ENCODE measurements at regions not wholly inside any gene's neighbourhood (a gene's known extent, or its start where the extent isn't known, plus 50 kb on each side); places are given as distances from the start of the nearest gene placed in this dataset.

DNA sequence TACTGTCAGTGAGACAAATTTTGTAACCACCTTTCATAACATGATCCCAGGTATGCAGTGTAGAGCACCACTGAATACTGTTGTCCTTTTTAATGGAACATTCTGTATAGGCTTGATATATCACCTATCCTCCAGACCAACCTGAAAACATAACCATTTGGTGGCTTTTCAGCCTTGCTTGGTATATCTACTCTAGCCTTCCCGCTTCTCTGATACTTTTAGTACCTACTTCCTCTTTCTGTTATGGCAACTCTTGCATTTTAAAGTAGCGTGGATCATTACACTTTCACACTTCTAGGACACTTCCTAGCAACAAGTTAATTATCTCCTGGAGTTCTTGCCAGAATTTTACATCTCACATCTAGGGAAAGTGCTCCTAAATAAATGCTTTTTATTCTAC lies 226.6 kb upstream of the ROBO1 start:
- TF ChIP-seq, protein P1, sequence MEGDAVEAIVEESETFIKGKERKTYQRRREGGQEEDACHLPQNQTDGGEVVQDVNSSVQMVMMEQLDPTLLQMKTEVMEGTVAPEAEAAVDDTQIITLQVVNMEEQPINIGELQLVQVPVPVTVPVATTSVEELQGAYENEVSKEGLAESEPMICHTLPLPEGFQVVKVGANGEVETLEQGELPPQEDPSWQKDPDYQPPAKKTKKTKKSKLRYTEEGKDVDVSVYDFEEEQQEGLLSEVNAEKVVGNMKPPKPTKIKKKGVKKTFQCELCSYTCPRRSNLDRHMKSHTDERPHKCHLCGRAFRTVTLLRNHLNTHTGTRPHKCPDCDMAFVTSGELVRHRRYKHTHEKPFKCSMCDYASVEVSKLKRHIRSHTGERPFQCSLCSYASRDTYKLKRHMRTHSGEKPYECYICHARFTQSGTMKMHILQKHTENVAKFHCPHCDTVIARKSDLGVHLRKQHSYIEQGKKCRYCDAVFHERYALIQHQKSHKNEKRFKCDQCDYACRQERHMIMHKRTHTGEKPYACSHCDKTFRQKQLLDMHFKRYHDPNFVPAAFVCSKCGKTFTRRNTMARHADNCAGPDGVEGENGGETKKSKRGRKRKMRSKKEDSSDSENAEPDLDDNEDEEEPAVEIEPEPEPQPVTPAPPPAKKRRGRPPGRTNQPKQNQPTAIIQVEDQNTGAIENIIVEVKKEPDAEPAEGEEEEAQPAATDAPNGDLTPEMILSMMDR (IDR thresholded peaks at IDR 0.05; ENCODE audit: unreplicated experiment), result no peak
- H3K4me3 Mint-ChIP-seq (ENCODE audit: unreplicated experiment), result no peak overlapping the region
- no peaks in the 10 kb centered on the region for H3K36me3 Mint-ChIP-seq (ENCODE audit: low read depth, unreplicated experiment)
- H3K9me3 Mint-ChIP-seq (ENCODE audit: unreplicated experiment), result no peaks in the 10 kb centered on the region
- no peaks in the 10 kb centered on the region for H3K4me1 Mint-ChIP-seq (ENCODE audit: unreplicated experiment)
- no peak for DNase-seq (ENCODE audit: low spot score)
- no peak overlapping the region for H3K27ac Mint-ChIP-seq (ENCODE audit: unreplicated experiment)
- H3K27me3 Mint-ChIP-seq (ENCODE audit: unreplicated experiment), result peaks cover 1% of the 10 kb centered on the region

GRCh38 chr3:79986338-79986737 lies 218.5 kb upstream of the ROBO1 start:
- H3K9me3 Mint-ChIP-seq (ENCODE audit: unreplicated experiment), result no peaks in the 10 kb centered on the region
- no peak for DNase-seq (ENCODE audit: low spot score)
- TF ChIP-seq, protein P1 (IDR thresholded peaks at IDR 0.05; ENCODE audit: unreplicated experiment), result no peak
- H3K27me3 Mint-ChIP-seq (ENCODE audit: unreplicated experiment), result peaks cover 1% of the 10 kb centered on the region
- no peak overlapping the region for H3K27ac Mint-ChIP-seq (ENCODE audit: unreplicated experiment)
- no peaks in the 10 kb centered on the region for H3K36me3 Mint-ChIP-seq (ENCODE audit: low read depth, unreplicated experiment)
- peaks cover 5% of the 10 kb centered on the region for H3K4me1 Mint-ChIP-seq (ENCODE audit: unreplicated experiment)
- no peak overlapping the region for H3K4me3 Mint-ChIP-seq (ENCODE audit: unreplicated experiment)

DNA sequence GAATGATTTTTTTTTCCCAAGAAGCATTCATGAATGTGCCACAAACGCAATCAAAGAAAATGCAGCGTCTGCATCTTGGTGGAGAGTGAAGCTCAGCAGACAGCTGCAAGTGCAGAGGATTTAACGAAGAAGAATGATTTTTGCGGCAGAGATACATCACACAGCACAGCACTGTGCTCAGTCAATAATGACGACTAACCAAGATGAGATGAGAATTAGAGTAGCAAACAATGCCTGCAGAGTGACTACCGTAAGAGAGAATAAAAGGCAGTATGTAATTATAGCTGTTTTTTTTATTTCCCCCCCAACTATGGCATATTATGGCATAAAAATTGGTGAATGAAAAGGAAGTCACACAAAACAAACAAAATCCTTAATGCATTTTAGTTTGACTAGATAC lies 218.0 kb upstream of the ROBO1 start:
- no peak overlapping the region for H3K4me3 Mint-ChIP-seq (ENCODE audit: unreplicated experiment)
- no peaks in the 10 kb centered on the region for H3K9me3 Mint-ChIP-seq (ENCODE audit: unreplicated experiment)
- DNase-seq (ENCODE audit: low spot score), result no peak
- H3K27ac Mint-ChIP-seq (ENCODE audit: unreplicated experiment), result no peak overlapping the region
- H3K36me3 Mint-ChIP-seq (ENCODE audit: low read depth, unreplicated experiment), result no peaks in the 10 kb centered on the region
- peaks cover 5% of the 10 kb centered on the region for H3K4me1 Mint-ChIP-seq (ENCODE audit: unreplicated experiment)
- H3K27me3 Mint-ChIP-seq (ENCODE audit: unreplicated experiment), result peaks cover under 1% of the 10 kb centered on the region
- TF ChIP-seq, protein P1 (IDR thresholded peaks at IDR 0.05; ENCODE audit: unreplicated experiment), result no peak

DNA sequence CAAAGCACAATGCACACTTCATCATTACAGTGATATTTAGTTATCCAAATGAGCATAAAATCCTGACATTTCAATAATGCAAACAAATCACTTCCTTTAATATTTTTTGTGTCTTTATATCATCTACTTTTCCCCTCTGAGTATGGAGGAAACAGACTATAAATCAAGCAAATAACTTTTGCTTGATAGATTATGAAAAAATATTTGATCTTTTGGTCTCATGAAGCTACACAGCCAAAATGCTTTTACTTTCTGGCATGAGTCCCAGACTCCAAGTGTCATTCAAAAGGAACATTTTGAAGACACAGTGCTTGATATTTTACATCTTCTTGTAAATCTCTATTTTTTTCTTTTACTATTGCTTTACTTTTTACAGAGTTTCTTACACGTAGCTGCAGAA lies 215.3 kb upstream of the ROBO1 start:
- Mint-ChIP-seq H3K36me3 (ENCODE audit: low read depth, unreplicated experiment) (no peaks in the 10 kb centered on the region), H3K9me3 (ENCODE audit: unreplicated experiment) (no peaks in the 10 kb centered on the region), H3K4me3 (ENCODE audit: unreplicated experiment) (no peak overlapping the region), H3K27ac (ENCODE audit: unreplicated experiment) (no peak overlapping the region), H3K4me1 (ENCODE audit: unreplicated experiment) (peaks cover 5% of the 10 kb centered on the region), H3K27me3 (ENCODE audit: unreplicated experiment) (no peaks in the 10 kb centered on the region)
- TF ChIP-seq, protein P1 (IDR thresholded peaks at IDR 0.05; ENCODE audit: unreplicated experiment), result no peak
- no peak for DNase-seq (ENCODE audit: low spot score)

- Mint-ChIP-seq H3K27me3 (ENCODE audit: unreplicated experiment) (no peaks in the 10 kb centered on the region), H3K9me3 (ENCODE audit: unreplicated experiment) (no peaks in the 10 kb centered on the region), H3K4me1 (ENCODE audit: unreplicated experiment) (peaks cover 14% of the 10 kb centered on the region), H3K36me3 (ENCODE audit: low read depth, unreplicated experiment) (no peaks in the 10 kb centered on the region), H3K4me3 (ENCODE audit: unreplicated experiment) (no peak overlapping the region), H3K27ac (ENCODE audit: unreplicated experiment) (no peak overlapping the region)
- no peak for DNase-seq (ENCODE audit: low spot score)
- TF ChIP-seq, protein P1 (IDR thresholded peaks at IDR 0.05; ENCODE audit: unreplicated experiment), result no peak
Measured at GRCh38 chr3:79979990-79980389, 212.2 kb upstream of the ROBO1 start.

All from endothelial cell (in vitro differentiated cells).